ENCODE measurements at regions not wholly inside any gene's neighbourhood (a gene's known extent, or its start where the extent isn't known, plus 50 kb on each side); places are given as distances from the start of the nearest gene placed in this dataset.
"Not testable (repeated sequence)": the region's sequence is repeated elsewhere in the genome, so short reads cannot be mapped to it uniquely, and the experiment has no call there.

DNA sequence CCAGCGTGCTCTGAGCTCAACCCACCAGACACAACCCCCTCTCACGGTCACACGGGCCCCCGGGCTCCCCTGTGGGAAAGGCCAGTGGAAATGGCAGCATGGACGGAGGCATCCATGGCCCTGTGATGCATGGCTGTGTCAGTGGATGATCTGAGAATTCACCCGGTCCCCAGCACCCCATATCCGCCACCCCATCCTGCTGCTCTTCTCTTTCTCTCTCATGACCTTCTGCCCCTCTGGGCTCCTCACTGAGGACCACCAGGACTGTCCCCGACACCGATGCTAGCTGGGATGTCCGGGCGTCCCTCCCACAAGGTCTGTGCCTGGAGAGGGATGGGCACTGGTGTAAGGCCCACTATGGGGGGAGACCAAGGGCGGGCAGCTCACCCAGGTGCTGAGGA lies 282.2 kb downstream of the ADGRD1 start:
- no peak overlapping the region for H3K4me2 ChIP-seq (ENCODE audit: low read depth, low read length, poor library complexity, severe bottlenecking)
- H4K20me1 ChIP-seq (ENCODE audit: insufficient read depth, low read depth, low read length): no peaks in the 10 kb centered on the region
- no peaks in the 10 kb centered on the region for H3K36me3 ChIP-seq (ENCODE audit: insufficient read depth, low read length)
- no peak overlapping the region for H2AFZ ChIP-seq (ENCODE audit: low read length)
- H3K4me3 ChIP-seq (ENCODE audit: low read length): no peak overlapping the region
- H3K4me1 ChIP-seq (ENCODE audit: low read length): no peaks in the 10 kb centered on the region
- no peaks in the 10 kb centered on the region; the same call in 1 of the 2 replicates for H3K9me3 ChIP-seq (ENCODE audit: low read length)
- no peaks in the 10 kb centered on the region for H3K9me2 ChIP-seq (replicated peaks; ENCODE audit: insufficient read depth, low read length)
- no peak overlapping the region for H3K27ac ChIP-seq (ENCODE audit: low read length)
- DNase-seq: no peak
- H3K27me3 ChIP-seq (ENCODE audit: low read length): no peaks in the 10 kb centered on the region
- H3K79me2 ChIP-seq (ENCODE audit: low read length): no peaks in the 10 kb centered on the region
- no peak overlapping the region for H3K9ac ChIP-seq (ENCODE audit: low read length)

DNA sequence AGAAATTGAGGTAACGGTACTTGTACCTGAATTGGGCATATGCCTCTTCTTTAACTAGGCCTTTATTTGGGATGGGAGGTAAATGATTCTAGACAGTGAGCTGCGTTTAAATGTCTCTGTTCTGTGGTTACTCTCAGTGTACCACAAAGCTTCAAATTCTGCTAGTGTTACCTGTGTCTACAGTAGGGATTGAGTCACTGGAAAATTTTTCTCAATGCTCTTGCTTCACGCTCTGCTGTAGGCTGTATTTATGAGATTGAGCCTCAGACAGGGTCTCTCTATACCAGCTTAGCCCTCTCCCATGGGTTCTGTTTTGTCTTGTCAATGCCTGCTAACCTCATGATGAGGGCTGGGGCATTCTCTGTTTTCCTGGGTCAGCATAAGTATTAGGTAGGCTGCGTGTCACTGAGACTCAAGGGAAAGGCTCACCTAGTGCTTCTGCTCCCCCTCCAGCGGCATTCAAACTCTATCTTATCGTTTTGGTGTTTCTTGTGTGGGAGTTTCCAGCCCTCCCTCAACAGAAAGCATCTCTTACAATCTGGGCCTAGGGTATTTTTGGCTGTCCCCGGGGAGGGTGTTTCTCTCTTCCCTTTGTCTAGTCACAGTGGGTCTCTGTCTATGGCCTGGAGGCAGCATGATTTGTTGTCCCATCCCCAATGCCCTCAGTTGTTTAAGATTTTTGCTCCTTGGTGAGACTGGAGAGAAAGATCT lies 285.8 kb downstream of the ADGRD1 start:
- Histone ChIP-seq H3K9me3 (ENCODE audit: low read length) (peaks cover 3% of the 10 kb centered on the region), H3K27me3 (ENCODE audit: low read length) (no peaks in the 10 kb centered on the region), H3K36me3 (ENCODE audit: insufficient read depth, low read length) (no peaks in the 10 kb centered on the region), H3K27ac (ENCODE audit: low read length) (no peak overlapping the region), H4K20me1 (ENCODE audit: insufficient read depth, low read depth, low read length) (no peaks in the 10 kb centered on the region), H3K79me2 (ENCODE audit: low read length) (no peaks in the 10 kb centered on the region), H3K9ac (ENCODE audit: low read length) (no peak overlapping the region), H3K9me2 (replicated peaks; ENCODE audit: insufficient read depth, low read length) (no peaks in the 10 kb centered on the region), H3K4me1 (ENCODE audit: low read length) (no peaks in the 10 kb centered on the region), H3K4me3 (ENCODE audit: low read length) (no peak overlapping the region), H3K4me2 (ENCODE audit: low read depth, low read length, poor library complexity, severe bottlenecking) (no peak overlapping the region), H2AFZ (ENCODE audit: low read length) (no peak overlapping the region)
- no peak for DNase-seq

GRCh38 chr12:131241517-131241916 lies 287.8 kb downstream of the ADGRD1 start:
- Histone ChIP-seq H3K4me3 (ENCODE audit: low read length) (no peak overlapping the region), H3K4me1 (ENCODE audit: low read length) (no peaks in the 10 kb centered on the region), H3K27me3 (ENCODE audit: low read length) (no peaks in the 10 kb centered on the region), H2AFZ (ENCODE audit: low read length) (no peak overlapping the region), H3K9ac (ENCODE audit: low read length) (no peak overlapping the region), H3K79me2 (ENCODE audit: low read length) (no peaks in the 10 kb centered on the region), H3K9me3 (ENCODE audit: low read length) (peaks cover 3% of the 10 kb centered on the region), H4K20me1 (ENCODE audit: insufficient read depth, low read depth, low read length) (no peaks in the 10 kb centered on the region), H3K9me2 (replicated peaks; ENCODE audit: insufficient read depth, low read length) (no peaks in the 10 kb centered on the region), H3K36me3 (ENCODE audit: insufficient read depth, low read length) (no peaks in the 10 kb centered on the region), H3K4me2 (ENCODE audit: low read depth, low read length, poor library complexity, severe bottlenecking) (no peak overlapping the region), H3K27ac (ENCODE audit: low read length) (no peak overlapping the region)
- no peak for DNase-seq

GRCh38 chr12:131242741-131243496 lies 289.2 kb downstream of the ADGRD1 start:
- peak; percentile 76 for DNase-seq
- Histone ChIP-seq H3K4me3 (ENCODE audit: low read length) (no peak overlapping the region), H3K27me3 (ENCODE audit: low read length) (no peaks in the 10 kb centered on the region), H4K20me1 (ENCODE audit: insufficient read depth, low read depth, low read length) (no peaks in the 10 kb centered on the region), H3K9me2 (replicated peaks; ENCODE audit: insufficient read depth, low read length) (no peaks in the 10 kb centered on the region), H3K27ac (ENCODE audit: low read length) (no peak overlapping the region), H3K4me1 (ENCODE audit: low read length) (no peaks in the 10 kb centered on the region), H3K9ac (ENCODE audit: low read length) (no peak overlapping the region), H3K36me3 (ENCODE audit: insufficient read depth, low read length) (no peaks in the 10 kb centered on the region), H3K79me2 (ENCODE audit: low read length) (no peaks in the 10 kb centered on the region), H2AFZ (ENCODE audit: low read length) (no peak overlapping the region), H3K9me3 (ENCODE audit: low read length) (peaks cover 3% of the 10 kb centered on the region), H3K4me2 (ENCODE audit: low read depth, low read length, poor library complexity, severe bottlenecking) (no peak overlapping the region)

DNA sequence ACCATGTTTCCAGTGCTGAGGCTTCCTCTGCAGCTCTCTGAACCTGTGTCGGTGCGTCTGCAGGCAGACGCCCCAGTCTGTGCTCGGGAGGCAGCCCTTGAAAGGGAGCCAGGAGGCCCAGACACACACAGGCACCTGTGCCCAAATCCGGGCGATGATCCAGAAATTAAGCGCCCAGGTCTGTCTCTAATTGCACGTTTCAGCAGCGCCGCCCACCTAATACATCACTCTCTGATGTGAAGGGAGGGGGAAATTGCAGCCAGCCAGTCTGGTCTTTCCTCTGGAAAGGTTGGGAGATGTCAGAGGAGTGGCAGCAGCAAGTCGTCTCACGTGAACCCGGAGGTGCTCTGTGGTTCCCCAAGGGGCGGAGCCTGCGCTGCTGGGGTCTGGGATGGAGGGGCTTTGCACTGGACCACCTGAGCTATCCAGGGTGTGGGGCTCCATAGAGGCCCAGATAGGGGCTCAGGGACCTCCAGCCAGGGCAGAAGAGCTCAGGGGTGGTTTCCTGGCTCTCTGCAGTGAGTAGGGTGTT lies 290.5 kb downstream of the ADGRD1 start:
- not testable (repeated sequence) for H3K36me3 ChIP-seq (ENCODE audit: insufficient read depth, low read length); H3K4me3 ChIP-seq (ENCODE audit: low read length); DNase-seq; H3K4me1 ChIP-seq (ENCODE audit: low read length); H2AFZ ChIP-seq (ENCODE audit: low read length); H3K27me3 ChIP-seq (ENCODE audit: low read length); H4K20me1 ChIP-seq (ENCODE audit: insufficient read depth, low read depth, low read length); H3K9me2 ChIP-seq (replicated peaks; ENCODE audit: insufficient read depth, low read length); H3K27ac ChIP-seq (ENCODE audit: low read length); H3K9me3 ChIP-seq (ENCODE audit: low read length); H3K4me2 ChIP-seq (ENCODE audit: low read depth, low read length, poor library complexity, severe bottlenecking); H3K9ac ChIP-seq (ENCODE audit: low read length); H3K79me2 ChIP-seq (ENCODE audit: low read length)

DNA sequence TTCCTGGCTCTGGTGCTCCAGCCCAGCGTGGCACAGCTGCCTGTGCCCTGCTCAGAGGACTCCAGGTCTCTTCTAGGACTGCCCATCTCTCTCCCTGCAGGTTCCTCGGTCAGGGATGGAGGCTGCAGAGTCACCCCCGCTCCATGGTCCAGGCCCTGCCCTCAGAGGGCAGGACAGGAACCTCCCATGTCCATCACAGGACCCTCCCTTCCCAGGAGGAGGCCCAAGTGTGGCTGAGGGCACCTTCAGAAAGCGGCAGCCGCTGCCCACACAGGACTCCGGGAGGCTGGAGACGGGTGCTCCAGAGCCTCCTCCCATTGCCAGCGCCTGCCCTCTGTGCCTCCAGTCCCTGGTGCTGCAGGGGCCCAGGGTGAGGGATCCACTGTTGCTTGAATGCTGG lies 291.5 kb downstream of the ADGRD1 start:
- DNase-seq; H3K9me3 ChIP-seq (ENCODE audit: low read length); H3K9me2 ChIP-seq (replicated peaks; ENCODE audit: insufficient read depth, low read length); H3K27me3 ChIP-seq (ENCODE audit: low read length); H3K27ac ChIP-seq (ENCODE audit: low read length); H3K9ac ChIP-seq (ENCODE audit: low read length); H3K4me2 ChIP-seq (ENCODE audit: low read depth, low read length, poor library complexity, severe bottlenecking); H3K4me1 ChIP-seq (ENCODE audit: low read length); H2AFZ ChIP-seq (ENCODE audit: low read length); H3K36me3 ChIP-seq (ENCODE audit: insufficient read depth, low read length); H4K20me1 ChIP-seq (ENCODE audit: insufficient read depth, low read depth, low read length); H3K79me2 ChIP-seq (ENCODE audit: low read length); H3K4me3 ChIP-seq (ENCODE audit: low read length): not testable (repeated sequence)

DNA sequence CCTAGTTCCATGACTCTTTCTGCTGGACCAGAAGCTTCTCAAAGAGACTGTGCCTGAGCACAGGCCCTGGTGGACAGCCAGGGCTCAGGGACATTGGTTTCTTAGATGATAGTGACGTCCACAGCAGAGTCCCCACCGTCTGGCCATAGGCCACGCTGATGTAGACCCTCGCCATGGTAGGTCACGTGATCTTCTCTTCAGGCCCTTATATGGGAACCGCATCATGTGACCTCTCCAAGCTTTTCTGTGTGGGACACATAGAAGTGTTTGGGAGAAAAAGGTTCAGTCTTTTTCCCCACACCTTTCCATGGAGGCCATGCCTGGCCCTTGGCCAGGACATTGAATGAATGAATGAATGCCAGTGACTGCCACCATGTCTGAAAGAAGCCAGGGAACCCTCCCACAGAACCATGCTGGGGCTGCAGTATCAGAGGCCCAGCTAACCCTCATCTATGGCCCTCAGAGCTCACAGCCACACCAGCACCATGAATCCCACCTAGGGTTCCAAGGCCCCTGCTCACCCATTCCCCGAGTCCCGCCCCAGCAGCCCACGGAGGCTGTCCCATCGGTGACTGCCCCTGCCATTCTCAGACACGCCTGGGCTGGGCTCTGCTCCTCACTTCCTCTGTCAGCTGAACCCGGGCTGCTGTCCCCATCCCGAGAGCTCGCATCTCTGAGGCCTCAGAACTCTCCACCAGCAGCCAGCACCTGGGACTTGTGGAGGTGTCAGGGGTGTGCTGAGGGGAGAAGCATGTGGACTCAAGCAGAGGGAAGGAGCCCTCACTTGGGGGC lies 292.1 kb downstream of the ADGRD1 start:
- H3K4me1 ChIP-seq (ENCODE audit: low read length): no peaks in the 10 kb centered on the region
- no peak overlapping the region for H3K4me2 ChIP-seq (ENCODE audit: low read depth, low read length, poor library complexity, severe bottlenecking)
- no peaks in the 10 kb centered on the region for H4K20me1 ChIP-seq (ENCODE audit: insufficient read depth, low read depth, low read length)
- H3K27me3 ChIP-seq (ENCODE audit: low read length): no peaks in the 10 kb centered on the region
- no peak overlapping the region for H2AFZ ChIP-seq (ENCODE audit: low read length)
- H3K27ac ChIP-seq (ENCODE audit: low read length): no peak overlapping the region
- H3K79me2 ChIP-seq (ENCODE audit: low read length): no peaks in the 10 kb centered on the region
- DNase-seq: no peak
- peaks cover 3% of the 10 kb centered on the region for H3K9me3 ChIP-seq (ENCODE audit: low read length)
- H3K36me3 ChIP-seq (ENCODE audit: insufficient read depth, low read length): no peaks in the 10 kb centered on the region
- no peaks in the 10 kb centered on the region for H3K9me2 ChIP-seq (replicated peaks; ENCODE audit: insufficient read depth, low read length)
- H3K4me3 ChIP-seq (ENCODE audit: low read length): no peak overlapping the region
- H3K9ac ChIP-seq (ENCODE audit: low read length): no peak overlapping the region

Data from Karpas-422 (cell line).